ENCODE measurements at regions not wholly inside any gene's neighbourhood (a gene's known extent, or its start where the extent isn't known, plus 50 kb on each side); places are given as distances from the start of the nearest gene placed in this dataset.

- H3K27me3 ChIP-seq (ENCODE audit: control insufficient read depth in 1 of 2, insufficient read depth in 2 of 2, low read length in 2 of 2) = no peaks in the 10 kb centered on the region
- ChIA-PET CTCF (no interaction called here), POLR2A (no interaction called here)
- no peak overlapping the region for H3K4me3 ChIP-seq (ENCODE audit: low read length)
- H3K36me3 Mint-ChIP-seq (ENCODE audit: low read depth) = no peaks in the 10 kb centered on the region
- H3K9me3 Mint-ChIP-seq = peaks cover 11% of the 10 kb centered on the region
- ATAC-seq (ENCODE audit: poor library complexity) (no peak), DNase-seq (no peak)
- H3K4me1 ChIP-seq (ENCODE audit: insufficient read depth, low read length) = no peaks in the 10 kb centered on the region
- H3K36me3 ChIP-seq (ENCODE audit: insufficient read depth, low read length) = no peaks in the 10 kb centered on the region
- no peak overlapping the region for H3K27ac Mint-ChIP-seq
- no peaks in the 10 kb centered on the region for H3K4me1 Mint-ChIP-seq (ENCODE audit: low read depth)
- intact Hi-C loops (cut with DNase I, micrococcal nuclease) = no loop called here
- no peak overlapping the region for H3K27ac ChIP-seq (ENCODE audit: low read depth in 1 of 2, low read length in 2 of 2)
- no peaks in the 10 kb centered on the region for H3K27me3 Mint-ChIP-seq
- peaks cover 0 to 3% of the 10 kb centered on the region in 2 experiments for H3K9me3 ChIP-seq (ENCODE audit: control insufficient read depth in 1 of 2, insufficient read depth in 1 of 2, low read length in 2 of 2)
- H3K4me3 Mint-ChIP-seq = no peak overlapping the region
- TF ChIP-seq CTCF (IDR thresholded peaks at IDR 0.05) = no peak
Measured at GRCh38 chr16:52090080-52090479, 456.9 kb downstream of the TOX3 start.

- Histone ChIP-seq H3K27me3 (ENCODE audit: control insufficient read depth in 1 of 2, insufficient read depth in 2 of 2, low read length in 2 of 2) (no peaks in the 10 kb centered on the region), H3K9me3 (ENCODE audit: control insufficient read depth in 1 of 2, insufficient read depth in 1 of 2, low read length in 2 of 2) (peaks cover 0 to 3% of the 10 kb centered on the region in 2 experiments), H3K4me1 (ENCODE audit: insufficient read depth, low read length) (no peaks in the 10 kb centered on the region), H3K4me3 (ENCODE audit: low read length) (no peak overlapping the region), H3K36me3 (ENCODE audit: insufficient read depth, low read length) (no peaks in the 10 kb centered on the region), H3K27ac (ENCODE audit: low read depth in 1 of 2, low read length in 2 of 2) (no peak overlapping the region)
- intact Hi-C loops (cut with DNase I, micrococcal nuclease) = no loop called here
- H3K27me3 Mint-ChIP-seq = no peaks in the 10 kb centered on the region
- H3K36me3 Mint-ChIP-seq (ENCODE audit: low read depth) = no peaks in the 10 kb centered on the region
- TF ChIP-seq CTCF (IDR thresholded peaks at IDR 0.05) = no peak
- ChIA-PET CTCF (no interaction called here), POLR2A (no interaction called here)
- H3K4me3 Mint-ChIP-seq = no peak overlapping the region
- ATAC-seq (ENCODE audit: poor library complexity) (no peak), DNase-seq (no peak)
- H3K4me1 Mint-ChIP-seq (ENCODE audit: low read depth) = no peaks in the 10 kb centered on the region
- peaks cover 11% of the 10 kb centered on the region for H3K9me3 Mint-ChIP-seq
- H3K27ac Mint-ChIP-seq = no peak overlapping the region
Measured at GRCh38 chr16:52089476-52089875, 457.5 kb downstream of the TOX3 start.

- no peak for TF ChIP-seq CTCF (IDR thresholded peaks at IDR 0.05)
- Histone ChIP-seq H3K36me3 (ENCODE audit: insufficient read depth, low read length) (no peaks in the 10 kb centered on the region), H3K9me3 (ENCODE audit: control insufficient read depth in 1 of 2, insufficient read depth in 1 of 2, low read length in 2 of 2) (no peaks in the 10 kb centered on the region), H3K4me3 (ENCODE audit: low read length) (no peak overlapping the region), H3K27me3 (ENCODE audit: control insufficient read depth in 1 of 2, insufficient read depth in 2 of 2, low read length in 2 of 2) (no peaks in the 10 kb centered on the region), H3K4me1 (ENCODE audit: insufficient read depth, low read length) (no peaks in the 10 kb centered on the region), H3K27ac (ENCODE audit: low read depth in 1 of 2, low read length in 2 of 2) (no peak overlapping the region)
- Mint-ChIP-seq H3K4me1 (ENCODE audit: low read depth) (no peaks in the 10 kb centered on the region), H3K4me3 (no peak overlapping the region), H3K27ac (no peak overlapping the region), H3K27me3 (no peaks in the 10 kb centered on the region), H3K36me3 (ENCODE audit: low read depth) (no peaks in the 10 kb centered on the region), H3K9me3 (peaks cover 12% of the 10 kb centered on the region)
- CTCF ChIA-PET = interaction anchor here (0.6 kb wide), 1 partner anchor 379 kb away, joined by 4 read pairs; no protein-coding TSS in a partner anchor
- ATAC-seq (ENCODE audit: poor library complexity) (no peak), DNase-seq (no peak)
- POLR2A ChIA-PET = no interaction called here
- intact Hi-C loops (cut with DNase I, micrococcal nuclease) = no loop called here
Measured at GRCh38 chr16:52086901-52087300, 460.0 kb downstream of the TOX3 start.
